ENCODE measurements at regions not wholly inside any gene's neighbourhood (a gene's known extent, or its start where the extent isn't known, plus 50 kb on each side); places are given as distances from the start of the nearest gene placed in this dataset.

DNA sequence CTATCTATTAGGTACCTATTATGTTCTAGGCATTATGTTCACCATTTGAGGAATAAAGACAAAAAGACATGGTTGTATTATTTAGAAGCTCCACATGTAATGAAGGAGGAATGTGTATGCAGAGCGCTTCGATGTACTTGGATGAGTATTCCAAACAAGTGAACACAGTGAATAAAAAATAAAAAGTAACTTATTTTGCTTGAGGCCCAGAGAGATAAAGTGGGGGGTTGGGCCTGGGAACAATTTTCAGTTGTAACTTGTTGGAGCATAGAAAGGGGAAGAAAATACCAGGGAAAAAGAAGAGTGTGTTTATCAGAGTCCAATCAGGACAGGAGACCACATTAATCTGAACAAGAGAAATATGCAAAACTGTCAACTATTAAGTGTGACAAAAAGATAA lies 445.7 kb upstream of the BCHE start:
- no peak for TF ChIP-seq ATOH8 (CRISPR knock-in tag; IDR thresholded peaks at IDR 0.05; ENCODE audit: low read depth)
- TF ChIP-seq CHD4 (IDR thresholded peaks at IDR 0.05; ENCODE audit: borderline replicate concordance): no peak
- no peak for TF ChIP-seq CEBPB (IDR thresholded peaks at IDR 0.05)
- no peak for TF ChIP-seq TP53 (CRISPR knock-in tag; IDR thresholded peaks at IDR 0.05)
- TF ChIP-seq, protein P1, sequence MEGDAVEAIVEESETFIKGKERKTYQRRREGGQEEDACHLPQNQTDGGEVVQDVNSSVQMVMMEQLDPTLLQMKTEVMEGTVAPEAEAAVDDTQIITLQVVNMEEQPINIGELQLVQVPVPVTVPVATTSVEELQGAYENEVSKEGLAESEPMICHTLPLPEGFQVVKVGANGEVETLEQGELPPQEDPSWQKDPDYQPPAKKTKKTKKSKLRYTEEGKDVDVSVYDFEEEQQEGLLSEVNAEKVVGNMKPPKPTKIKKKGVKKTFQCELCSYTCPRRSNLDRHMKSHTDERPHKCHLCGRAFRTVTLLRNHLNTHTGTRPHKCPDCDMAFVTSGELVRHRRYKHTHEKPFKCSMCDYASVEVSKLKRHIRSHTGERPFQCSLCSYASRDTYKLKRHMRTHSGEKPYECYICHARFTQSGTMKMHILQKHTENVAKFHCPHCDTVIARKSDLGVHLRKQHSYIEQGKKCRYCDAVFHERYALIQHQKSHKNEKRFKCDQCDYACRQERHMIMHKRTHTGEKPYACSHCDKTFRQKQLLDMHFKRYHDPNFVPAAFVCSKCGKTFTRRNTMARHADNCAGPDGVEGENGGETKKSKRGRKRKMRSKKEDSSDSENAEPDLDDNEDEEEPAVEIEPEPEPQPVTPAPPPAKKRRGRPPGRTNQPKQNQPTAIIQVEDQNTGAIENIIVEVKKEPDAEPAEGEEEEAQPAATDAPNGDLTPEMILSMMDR (IDR thresholded peaks at IDR 0.05): no peak
- no peak for TF ChIP-seq RCOR1 (IDR thresholded peaks at IDR 0.05; ENCODE audit: low read depth, low read length)
- TF ChIP-seq POLR2A (IDR thresholded peaks at IDR 0.05; ENCODE audit: low read length): no peak
